Stimulated activated CD8-positive, alpha-beta memory T cell treated with anti-CD3 and anti-CD28 coated beads, Interleukin-12 subunit alpha, Interleukin-12 subunit beta, amount 100 ng/mL, for 24 hours (primary cell): ENCODE measurements at regions not wholly inside any gene's neighbourhood (a gene's known extent, or its start where the extent isn't known, plus 50 kb on each side); places are given as distances from the start of the nearest gene placed in this dataset.

Source experiments
- DNase-seq: peaks from one replicate; pipeline ENCODE4 v3.0.0-alpha.2; 2020; ENCODE audit errors: extremely low read depth

DNA sequence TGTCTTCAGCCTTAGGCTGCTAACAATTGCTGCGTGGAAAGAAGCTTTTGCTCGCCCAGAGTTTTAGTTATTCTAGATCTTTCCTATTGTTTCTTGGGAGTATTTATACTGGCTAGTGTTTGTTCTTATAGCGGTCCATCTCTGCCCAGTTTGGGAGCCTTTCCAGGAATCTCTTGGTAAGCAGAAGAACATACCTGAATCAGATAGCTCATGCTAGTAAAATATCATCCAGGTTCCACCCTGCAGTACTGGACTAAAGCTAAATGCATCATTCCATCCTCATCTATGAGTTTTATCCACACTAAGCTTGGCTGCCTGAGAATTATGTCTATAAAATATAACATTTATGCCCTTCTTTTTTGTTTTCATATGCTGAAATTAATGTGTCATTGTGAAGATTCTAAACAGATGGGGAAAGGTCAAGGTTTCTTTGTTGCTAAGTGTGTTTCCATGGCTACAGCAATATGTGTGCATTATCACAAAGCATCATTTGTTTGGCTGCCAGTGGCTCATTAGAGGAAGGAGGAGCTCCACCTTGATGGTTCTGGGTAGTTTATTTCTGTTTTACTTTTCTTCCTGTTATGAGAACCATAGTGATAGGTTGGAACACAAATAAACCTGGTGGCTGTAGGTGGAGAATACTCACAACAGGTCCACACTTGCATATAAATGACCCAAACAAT lies 182.8 kb downstream of the PIK3C3 start:
- DNase-seq: no peak

DNA sequence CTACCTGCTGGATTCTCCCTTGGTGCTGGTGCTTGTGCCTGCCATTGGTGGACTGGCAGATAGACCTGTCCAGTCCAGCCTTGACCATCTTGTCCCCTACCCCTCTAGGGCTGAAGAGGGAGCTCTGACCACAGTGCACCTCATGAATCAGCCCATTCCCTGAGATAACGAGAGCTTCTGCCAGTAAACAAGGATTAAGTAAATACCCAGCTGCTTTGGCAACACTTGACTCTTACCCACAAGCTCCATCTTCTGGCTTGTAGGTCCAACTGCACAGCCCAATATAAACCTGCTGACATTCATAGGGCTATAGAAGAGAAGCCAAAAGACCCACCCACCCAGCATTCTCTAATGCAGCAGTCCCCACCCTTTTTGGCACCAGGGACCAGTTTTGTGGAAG lies 186.4 kb downstream of the PIK3C3 start:
- DNase-seq: no peak

DNA sequence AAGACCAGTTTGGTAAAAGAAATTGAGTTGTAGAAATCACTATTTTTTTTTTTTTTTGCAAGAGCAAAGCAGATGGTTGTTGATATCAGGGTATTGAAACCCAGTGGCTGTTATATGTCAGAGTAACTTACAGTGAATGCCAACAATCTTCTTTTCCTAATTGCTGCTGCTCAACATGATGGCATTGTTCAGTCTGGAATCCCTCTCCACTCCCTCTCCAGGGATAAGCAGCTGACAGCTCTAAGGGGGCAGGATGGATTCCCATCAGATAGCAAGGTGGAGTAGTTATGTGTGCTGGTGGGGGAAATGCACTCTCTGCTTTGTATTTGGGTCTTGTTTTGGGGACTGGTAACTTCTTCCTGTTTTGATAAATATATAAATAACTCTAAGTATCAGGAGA lies 200.0 kb downstream of the PIK3C3 start:
- DNase-seq: no peak

DNA sequence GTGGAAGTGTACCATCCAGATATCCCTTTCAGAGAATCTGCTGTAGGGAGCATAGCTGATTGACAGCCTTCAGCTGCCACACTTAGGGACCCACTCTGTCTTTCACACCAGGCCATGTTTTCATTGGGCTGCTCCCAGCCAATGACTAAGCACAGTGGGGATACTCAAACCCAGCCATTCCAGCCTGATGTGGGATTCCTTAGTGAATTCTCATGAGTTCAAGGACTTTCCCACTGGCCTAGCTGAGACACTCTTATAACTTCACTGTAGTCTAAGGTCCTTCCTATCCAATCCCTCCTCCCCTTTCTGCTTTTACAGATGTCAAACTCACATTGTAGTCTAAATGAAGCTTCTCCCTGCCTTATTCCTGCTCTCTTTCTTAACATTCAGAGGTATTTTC lies 201.2 kb downstream of the PIK3C3 start:
- DNase-seq: no peak

DNA sequence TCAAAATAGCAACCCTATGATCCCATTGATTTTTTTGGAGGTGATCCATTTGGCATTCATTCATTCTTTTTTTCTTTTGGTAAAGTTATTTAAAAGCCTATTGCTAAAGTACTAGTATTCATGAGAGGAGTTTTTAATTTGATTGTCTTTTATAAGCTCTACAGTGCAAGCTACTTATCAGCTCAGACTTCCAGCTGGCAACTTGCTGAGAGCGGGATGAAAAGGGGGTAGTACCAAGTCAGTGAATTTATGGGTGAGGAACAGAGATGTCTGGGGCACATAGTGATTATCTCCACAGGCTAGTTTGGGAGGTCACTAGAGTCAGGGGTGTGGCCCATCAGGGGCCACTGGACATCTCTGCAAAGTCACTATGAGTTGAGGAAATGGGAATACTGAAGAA lies 202.4 kb downstream of the PIK3C3 start:
- DNase-seq: no peak

DNA sequence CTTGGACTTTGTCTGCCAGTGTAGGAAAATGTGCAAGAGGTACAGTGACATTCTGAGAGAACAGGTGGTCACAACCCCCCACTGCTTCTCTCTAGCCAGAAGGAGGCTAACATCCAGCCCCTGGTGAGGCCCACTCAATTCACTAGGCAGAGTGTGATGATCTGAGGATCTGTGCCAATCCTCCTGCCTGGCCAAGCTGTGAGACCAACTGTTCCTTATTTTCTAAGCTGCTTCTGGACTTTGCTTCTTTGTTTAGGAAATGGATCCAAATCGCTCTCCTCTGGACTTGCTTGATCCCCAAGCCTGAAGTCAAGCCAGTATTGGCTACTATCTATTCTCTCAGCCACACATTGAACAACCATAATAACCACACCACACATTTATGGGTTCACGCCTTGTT lies 202.8 kb downstream of the PIK3C3 start:
- no peak for DNase-seq

DNA sequence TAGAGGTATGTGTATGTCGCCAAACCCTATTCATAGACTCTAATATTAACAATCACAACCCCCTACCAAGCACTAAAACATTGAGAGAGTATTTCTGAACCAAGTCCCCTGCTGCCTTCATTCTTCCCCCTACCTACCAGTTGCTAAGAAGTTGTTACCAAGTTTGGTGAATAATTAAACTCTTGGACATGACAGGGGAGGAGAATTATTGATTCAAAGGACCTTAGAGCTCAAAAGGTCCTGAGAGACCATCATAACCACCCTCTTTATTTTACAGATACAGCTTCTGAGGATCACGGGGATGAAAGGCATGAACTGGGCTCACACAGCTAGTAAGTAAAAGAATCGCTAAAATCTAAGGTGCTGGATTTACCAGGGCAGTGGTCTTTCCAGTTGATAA lies 204.1 kb downstream of the PIK3C3 start:
- DNase-seq: no peak

DNA sequence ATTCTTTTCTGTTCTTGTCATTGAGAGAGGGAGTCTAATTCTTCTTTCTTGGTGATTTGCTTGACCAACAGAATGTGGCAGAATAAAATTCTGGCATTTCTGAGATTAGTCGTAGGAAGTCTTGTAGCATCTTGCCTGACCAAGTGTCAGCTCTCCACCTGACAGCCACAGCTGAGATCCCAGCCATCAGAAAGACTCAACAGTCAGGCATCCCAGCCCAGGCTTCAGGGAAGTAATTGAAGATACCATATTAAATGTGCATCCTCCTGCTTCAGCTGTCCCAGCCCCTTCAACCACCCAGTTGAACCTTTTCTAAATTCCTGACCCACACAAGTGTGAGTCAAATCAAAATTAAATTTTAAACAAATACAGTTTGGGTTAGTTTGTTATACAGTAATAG lies 208.3 kb downstream of the PIK3C3 start:
- DNase-seq: no peak

DNA sequence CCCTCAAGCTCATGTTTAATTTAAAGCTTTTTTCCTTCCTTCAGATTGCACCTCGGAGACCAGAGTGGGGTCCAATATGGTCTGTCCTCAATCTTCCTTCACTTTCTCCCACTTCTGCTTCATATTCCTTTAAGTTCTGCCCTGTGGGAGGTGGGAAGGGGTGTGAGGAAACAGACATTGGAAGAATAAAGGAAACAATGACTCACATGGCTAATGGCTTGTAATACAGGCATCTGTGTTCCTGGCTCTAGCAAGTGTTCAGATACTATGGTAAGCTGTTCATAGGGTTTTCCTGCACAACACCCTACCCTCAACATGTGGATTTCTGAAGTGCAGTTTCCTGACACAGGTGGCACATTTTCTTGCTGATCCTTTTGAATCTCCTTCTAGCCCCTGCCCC lies 209.5 kb downstream of the PIK3C3 start:
- no peak for DNase-seq

DNA sequence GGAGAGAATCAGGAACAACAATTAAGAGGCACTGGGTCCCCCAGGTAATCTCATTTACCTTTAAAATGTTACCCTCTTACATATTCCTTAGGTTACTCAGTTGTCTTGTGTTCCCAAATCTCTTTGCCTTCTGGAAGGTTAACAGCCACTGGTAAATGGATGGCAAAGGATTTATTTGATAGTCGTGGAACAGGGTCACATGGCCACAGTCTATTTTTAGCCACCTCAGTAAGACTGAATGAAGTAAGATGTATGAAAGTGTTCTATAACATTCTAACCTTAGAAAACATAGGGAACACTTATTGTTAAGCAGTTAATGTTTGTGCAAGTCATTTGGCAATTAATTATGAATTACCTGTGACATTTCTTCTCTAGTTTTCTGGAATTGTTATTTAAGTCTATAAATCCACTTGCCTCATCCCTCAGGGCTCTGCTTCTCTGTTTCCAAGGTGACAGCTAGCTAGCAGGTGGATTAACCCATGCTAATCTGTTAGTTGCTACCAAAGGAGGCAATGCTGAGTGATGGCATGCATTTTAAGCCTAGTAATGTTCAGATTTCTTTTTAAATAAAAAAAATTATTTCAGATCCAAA lies 211.0 kb downstream of the PIK3C3 start:
- DNase-seq: no peak

DNA sequence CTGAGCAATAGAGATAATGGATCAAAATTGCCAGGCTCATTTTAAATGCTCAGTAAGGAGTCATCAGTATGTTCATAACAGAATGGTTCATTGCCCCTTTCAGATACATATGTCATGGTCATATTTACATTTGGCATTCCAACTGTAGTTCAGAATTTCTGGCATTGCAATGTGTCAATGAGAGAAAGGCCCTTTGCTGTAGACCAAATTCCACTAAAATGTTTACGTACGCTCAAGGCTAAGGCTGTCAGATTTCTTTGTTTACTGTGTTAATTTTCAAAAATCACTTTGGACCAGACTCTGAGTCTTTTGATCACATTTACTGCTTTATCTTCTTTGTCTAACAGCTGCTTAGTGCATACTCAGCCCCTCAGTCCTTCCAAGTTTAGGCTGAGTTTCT lies 213.5 kb downstream of the PIK3C3 start:
- DNase-seq: no peak

DNA sequence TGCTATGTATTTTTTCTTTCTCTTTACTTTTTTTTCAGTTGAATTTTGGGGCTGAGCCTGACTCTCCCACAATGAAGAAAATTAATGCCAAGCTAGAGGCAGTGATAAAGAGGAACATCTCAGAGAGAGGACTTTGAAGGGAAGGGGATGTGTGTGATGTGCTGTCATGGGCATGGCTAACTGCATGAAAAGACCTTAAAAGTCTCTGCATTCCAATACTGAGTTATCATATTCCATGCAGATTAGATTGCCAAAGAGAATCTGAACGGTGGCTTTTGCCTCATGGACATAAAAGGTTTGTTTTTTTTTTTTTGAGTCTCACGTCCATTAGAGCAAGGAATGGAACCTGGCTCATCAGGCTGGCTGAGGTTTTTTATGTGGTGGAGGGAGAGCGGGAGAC lies 213.9 kb downstream of the PIK3C3 start:
- DNase-seq: no peak

DNA sequence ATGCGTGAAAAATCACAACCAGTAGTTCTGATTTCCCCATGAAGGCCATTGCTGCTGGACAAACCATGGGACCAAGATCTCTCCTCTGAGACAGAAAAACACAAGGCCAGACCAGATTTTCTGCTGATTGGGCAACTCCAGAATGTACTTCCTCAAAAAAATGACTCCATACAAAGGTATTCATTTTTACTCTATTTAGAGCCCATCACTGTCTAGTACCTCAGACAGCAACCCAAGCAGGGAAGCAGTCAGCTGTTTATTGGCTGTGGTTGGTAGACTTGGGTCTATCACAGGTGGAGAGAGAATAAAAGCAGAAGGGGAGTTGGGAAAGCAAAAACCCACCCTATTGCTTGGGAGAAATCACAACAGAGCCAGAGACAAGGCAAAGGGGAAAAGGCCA lies 219.9 kb downstream of the PIK3C3 start:
- no peak for DNase-seq

DNA sequence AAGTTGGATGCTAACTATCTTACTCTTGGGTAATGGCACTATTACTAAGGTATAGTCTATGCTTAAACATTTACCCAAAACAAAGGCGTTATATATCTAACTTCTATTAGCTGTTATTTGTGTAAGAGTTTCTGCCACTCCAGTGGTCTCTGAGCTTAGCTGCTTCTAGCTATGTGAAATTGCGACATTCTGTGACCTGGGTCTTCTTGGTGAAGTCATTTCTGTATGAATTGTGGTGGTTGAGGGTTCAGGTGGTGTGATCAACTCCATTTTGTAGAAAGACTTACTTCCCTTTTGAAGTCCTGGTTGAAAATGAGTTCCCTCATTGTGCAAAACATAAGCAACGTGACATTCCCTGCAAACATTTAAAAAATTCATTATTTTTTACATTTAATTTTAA lies 221.6 kb downstream of the PIK3C3 start:
- no peak for DNase-seq

DNA sequence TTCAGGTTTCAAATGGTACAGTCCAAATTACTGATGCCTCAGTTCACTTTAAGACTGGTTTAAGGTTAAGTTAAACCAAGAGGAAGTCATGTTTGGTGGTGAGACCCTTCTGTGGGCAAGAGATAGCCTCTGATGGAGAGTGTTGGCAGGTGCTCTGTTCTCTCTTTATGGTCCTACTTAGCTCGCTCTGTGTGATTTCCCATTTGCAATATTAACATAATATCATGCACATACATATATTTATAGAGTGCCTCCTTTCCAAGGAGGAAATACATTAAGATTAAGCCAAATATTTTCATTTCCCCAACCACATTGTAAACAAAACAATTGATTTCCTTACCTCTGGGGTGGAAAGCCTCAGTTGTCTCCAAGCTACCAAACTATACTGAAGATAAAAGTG lies 222.4 kb downstream of the PIK3C3 start:
- no peak for DNase-seq

DNA sequence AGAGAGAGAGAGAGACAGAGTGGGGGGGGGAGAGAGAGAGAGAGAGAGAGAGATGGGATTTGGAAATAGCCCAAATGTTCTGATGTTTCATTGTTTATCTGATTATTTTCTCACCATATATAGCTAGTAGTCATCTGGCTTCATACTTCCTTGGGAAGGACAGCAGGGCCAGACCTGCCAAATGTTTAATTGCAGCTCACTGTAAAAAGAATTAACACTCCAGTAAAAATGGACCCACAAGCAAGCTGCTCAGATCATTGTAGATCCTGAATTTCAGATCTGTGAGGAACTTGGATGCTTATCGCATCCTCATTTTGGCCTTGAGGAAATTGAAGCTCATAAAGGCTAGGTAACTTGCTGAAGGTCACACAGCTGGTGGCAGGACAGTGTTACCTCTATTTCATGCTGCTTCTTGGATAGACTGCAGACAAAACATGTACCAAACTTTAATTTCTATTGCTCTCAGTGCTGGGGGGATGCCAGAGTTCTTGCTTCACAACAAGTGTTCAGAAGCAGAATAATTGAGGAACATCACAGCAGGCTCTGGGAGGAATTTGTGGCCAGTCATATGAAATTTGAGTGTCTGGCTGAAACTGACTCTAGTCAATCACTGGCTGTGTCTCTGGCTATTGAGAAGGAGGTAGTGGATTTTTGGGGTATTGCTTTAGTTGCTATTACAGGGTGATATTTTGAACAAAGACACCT lies 223.5 kb downstream of the PIK3C3 start:
- DNase-seq: no peak

DNA sequence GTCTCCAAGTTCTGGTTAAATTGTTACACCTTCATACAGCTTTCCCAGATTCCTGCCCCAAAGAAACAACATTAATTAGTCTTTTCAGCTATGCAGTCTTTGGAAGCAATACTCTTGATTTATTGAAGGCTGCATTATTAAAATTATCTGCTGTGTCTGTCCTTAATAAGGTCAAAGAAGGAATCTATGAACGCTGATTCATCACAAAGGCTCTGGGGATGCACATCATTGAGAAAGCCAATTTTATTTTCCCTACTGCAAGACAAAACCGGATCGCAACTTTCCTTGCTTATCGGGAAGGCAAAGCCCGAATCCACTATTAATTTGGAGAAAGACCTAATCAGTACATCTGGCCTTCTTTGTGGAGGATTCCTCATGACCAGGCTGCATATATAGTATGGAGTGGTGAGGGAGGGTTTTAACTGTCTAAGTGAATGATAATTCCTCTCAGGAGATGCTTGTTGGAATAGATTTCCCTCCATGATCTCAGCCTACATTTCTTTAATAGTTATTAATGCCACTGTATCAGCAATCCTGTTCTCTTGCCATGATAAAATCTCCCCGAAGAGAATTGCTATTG lies 224.6 kb downstream of the PIK3C3 start:
- DNase-seq: no peak

DNA sequence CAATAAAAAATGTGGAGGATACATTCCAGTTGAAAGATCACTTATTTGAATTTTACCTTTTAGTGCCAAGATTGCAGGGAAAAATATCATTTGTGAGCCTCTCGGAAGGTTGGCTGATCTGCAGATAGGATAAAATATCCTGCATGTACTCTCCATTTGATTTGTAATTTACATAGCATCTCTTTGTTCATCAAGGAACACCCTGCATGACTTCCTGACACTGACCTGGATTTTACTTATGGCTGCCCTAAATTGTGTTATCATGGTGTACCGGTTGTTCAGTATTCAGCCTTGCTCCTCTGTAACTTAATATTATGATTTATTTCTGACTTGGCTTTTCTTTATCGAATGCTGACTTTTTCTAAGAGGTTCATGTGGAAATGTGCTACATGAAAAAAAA lies 226.4 kb downstream of the PIK3C3 start:
- no peak for DNase-seq

DNA sequence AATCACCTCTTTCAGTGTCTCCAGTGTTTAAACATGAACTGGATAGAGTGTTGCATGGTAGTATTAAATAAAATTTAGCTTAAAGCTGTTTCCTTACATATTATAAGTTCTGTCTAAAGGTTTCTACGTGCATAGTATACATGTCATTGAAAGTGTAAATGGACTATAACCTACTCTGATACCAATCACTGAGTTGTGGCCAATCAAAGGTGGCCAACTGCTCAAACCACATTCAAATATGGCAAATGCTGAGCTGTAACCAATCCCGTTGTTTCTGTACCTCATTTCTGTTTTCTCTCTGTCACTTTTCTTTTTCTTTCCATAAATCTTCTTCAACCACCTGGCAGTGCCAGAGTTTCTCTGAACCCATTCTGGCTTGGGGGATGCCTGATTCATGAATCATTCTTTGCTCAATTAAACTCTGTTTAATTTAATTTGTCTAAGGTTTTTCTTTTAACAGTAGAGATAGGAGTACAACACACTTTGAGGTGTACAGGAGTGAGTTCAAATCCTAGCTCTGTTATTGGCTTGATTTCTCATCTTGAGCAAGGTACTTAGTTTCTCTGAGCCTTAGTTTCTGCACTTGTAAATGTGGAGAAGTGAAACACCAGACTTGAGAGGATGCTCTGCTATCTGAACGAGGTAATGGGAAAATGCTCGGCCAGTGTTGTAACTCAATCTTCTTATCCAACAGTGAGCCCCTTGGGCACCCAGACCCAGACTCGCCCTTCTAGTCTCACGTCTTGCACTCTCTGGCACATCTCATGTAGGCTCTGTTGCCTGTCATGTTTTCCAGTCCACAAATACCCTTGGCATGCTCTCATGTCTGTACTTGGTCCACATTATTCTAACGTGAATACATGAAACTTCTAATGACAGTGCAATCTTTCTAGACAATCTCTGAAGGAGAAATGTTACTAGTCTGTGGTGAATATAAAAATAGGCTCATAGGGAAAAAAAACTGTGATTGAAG lies 228.0 kb downstream of the PIK3C3 start:
- no peak for DNase-seq

DNA sequence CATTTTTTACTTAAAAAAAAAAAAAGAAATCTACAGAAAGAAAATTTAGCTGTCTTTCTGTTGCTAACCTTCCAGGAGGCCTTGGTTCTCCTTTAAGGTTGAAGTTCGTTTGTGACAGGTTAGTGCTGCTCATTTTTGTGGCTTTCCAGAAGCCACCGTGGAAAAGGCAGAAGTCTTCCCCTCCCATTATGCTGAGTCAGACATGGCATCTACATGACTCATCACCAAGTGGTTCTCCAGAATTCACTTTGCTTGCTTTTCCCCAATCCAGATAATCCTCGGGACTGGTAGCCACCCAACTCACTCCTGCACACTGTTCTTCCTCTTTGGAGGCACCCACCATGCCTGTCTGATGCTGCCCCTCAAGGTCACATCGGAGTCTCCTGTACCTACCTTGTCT lies 228.7 kb downstream of the PIK3C3 start:
- no peak for DNase-seq

DNA sequence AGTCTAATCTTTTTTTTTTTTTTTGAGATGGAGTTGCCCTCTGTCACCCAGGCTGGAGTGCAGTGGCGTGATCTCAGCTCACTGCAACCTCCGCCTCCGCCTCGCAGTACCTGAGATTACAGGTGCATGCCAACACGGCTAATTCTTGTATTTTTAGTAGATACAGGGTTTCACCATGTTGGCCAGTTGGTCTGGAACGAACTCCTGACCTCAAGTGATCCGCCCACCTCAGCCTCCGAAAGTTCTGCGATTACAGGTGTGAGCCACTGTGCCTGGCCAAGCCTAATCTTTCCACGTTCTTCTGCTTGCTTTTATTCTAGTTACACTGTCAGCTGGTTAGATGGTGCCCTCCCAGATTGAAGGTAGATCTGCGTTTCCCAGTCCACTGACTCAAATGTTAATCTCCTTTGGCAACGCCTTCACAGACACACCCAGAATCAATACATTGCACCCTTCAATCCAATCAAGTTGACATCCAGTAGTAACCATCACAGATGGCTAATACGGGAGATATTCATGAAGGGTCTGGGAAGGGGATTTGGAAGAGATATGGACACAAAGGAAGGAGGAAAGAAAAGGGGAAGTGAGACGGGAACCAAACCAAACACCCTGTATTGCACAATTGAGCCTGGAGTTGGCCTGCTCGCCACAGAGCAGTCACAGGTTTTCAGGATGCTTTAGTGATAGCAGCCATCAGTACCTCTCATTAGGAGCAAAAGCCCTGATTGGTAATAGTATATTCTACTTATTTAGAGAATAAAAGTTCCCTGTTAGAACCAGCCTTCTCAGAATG lies 229.8 kb downstream of the PIK3C3 start:
- no peak for DNase-seq
